ENCODE measurements at regions not wholly inside any gene's neighbourhood (a gene's known extent, or its start where the extent isn't known, plus 50 kb on each side); places are given as distances from the start of the nearest gene placed in this dataset.

DNA sequence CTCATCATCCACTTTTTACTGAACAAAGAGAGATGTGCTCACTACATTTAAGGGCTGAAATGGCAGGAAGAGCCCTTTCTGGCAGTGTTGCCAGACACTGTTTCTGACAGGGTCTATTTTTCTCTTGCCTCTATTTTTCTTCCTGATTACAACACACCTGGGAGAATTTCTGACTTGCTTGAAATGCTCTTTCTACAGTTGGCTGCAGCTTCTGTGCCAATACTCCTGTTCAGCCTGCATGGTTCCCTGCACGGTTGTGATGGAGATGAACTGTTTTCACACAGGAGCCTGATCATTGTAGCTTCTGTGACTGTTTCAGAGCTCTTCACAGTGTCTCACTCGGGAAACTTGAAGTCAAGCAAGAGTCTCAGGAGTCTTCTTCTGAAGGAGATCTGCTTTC is 83.0 kb upstream of the DLG1 start:
- 88% methylated on average over 2 of the region's 2 CpGs for WGBS
- H3K4me3 ChIP-seq (ENCODE audit: low read length in 2 of 2): no peak overlapping the region
- no peaks in the 10 kb centered on the region for H3K4me1 ChIP-seq (ENCODE audit: control insufficient read depth in 2 of 2, insufficient read depth in 2 of 2, low read length in 2 of 2)
- no peak overlapping the region for H3K27ac ChIP-seq (ENCODE audit: low read depth in 1 of 2, low read length in 1 of 2)
- no peak for DNase-seq (ENCODE audit: low read depth in 6 of 9, low spot score in 9 of 9)
- H3K36me3 ChIP-seq (ENCODE audit: control insufficient read depth in 2 of 2, insufficient read depth in 2 of 2, low read length in 1 of 2): no peaks in the 10 kb centered on the region
- H3K9me3 ChIP-seq (ENCODE audit: control insufficient read depth in 2 of 2, insufficient read depth in 1 of 2, low read length in 1 of 2): no peaks in the 10 kb centered on the region
- H3K27me3 ChIP-seq (ENCODE audit: control insufficient read depth in 2 of 2, insufficient read depth in 1 of 2, low read length in 1 of 2): peaks cover 0 to 2% of the 10 kb centered on the region in 2 donors

DNA sequence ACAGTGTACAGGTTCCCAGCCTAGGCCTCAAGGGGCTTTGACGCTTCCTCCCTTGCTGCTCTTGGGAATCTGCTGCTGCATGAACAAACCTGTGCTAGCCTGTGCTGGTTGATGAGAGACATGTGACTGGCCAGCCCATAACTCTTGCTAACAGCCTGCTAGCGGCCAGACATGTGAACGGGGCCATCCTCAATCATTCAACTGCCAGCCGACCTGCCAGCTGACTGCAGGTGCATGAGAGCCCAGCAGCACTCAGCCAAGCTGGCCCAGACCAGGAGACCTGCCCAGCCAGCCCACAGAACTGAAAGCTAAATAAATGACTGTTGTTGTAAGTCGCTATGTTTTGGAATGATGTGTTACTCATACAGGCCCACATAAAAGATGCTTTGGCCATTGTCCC is 82.4 kb upstream of the DLG1 start:
- no peak for DNase-seq (ENCODE audit: low read depth in 6 of 9, low spot score in 9 of 9)
- WGBS: 86% methylated on average over 5 of the region's 5 CpGs

DNA sequence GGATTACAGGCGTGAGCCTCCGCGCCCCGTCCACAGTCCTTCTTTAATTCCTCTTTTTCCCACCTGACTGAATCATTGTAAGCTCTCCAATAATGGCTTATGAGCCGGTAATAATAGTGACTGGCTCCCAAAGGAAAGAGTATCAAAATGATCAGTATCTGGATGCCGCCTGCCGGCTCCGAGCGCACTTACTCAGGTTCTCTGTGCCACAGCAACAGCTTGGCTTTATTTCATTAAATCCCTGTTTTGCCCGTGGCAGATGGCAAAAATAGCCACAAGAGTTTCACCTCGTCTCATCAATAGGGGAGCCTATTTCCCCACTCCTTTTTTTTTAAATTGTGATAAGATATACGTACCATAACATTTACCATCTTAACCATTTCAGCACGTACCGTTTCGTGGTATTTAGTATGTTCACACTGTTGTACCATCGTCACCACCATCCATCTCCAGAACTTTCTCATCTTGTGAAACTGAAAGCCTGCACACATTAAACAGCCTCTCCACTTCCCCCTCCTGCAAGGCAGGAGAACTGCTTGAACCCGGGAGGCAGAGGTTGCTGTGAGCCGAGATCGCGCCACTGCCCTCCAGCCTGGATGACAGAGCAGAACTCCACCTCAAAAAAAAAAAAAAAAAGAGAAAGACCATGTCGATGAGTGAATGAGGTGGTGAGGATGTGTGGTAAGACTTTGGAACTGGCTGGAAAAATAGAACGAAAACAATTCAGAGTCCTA is 80.7 kb upstream of the DLG1 start:
- DNase-seq (ENCODE audit: low read depth in 6 of 9, low spot score in 9 of 9): no peak
- H3K27me3 ChIP-seq (ENCODE audit: control insufficient read depth in 2 of 2, insufficient read depth in 1 of 2, low read length in 1 of 2): peaks cover 0 to 2% of the 10 kb centered on the region in 2 donors
- H3K27ac ChIP-seq (ENCODE audit: low read depth in 1 of 2, low read length in 1 of 2): no peak overlapping the region
- no peak overlapping the region for H3K4me3 ChIP-seq (ENCODE audit: low read length in 2 of 2)
- no peaks in the 10 kb centered on the region for H3K9me3 ChIP-seq (ENCODE audit: control insufficient read depth in 2 of 2, insufficient read depth in 1 of 2, low read length in 1 of 2)
- H3K4me1 ChIP-seq (ENCODE audit: control insufficient read depth in 2 of 2, insufficient read depth in 2 of 2, low read length in 2 of 2): no peaks in the 10 kb centered on the region
- WGBS: 92% methylated on average over 22 of the region's 22 CpGs
- H3K36me3 ChIP-seq (ENCODE audit: control insufficient read depth in 2 of 2, insufficient read depth in 2 of 2, low read length in 1 of 2): no peaks in the 10 kb centered on the region

More for the DNA sequence above, 82.4 kb upstream of the DLG1 start:
- Histone ChIP-seq H3K27ac (ENCODE audit: low read depth in 1 of 2, low read length in 1 of 2) (no peak overlapping the region), H3K4me3 (ENCODE audit: low read length in 2 of 2) (no peak overlapping the region), H3K36me3 (ENCODE audit: control insufficient read depth in 2 of 2, insufficient read depth in 2 of 2, low read length in 1 of 2) (no peaks in the 10 kb centered on the region), H3K4me1 (ENCODE audit: control insufficient read depth in 2 of 2, insufficient read depth in 2 of 2, low read length in 2 of 2) (no peaks in the 10 kb centered on the region), H3K27me3 (ENCODE audit: control insufficient read depth in 2 of 2, insufficient read depth in 1 of 2, low read length in 1 of 2) (peaks cover 0 to 2% of the 10 kb centered on the region in 2 donors), H3K9me3 (ENCODE audit: control insufficient read depth in 2 of 2, insufficient read depth in 1 of 2, low read length in 1 of 2) (no peaks in the 10 kb centered on the region)

DNA sequence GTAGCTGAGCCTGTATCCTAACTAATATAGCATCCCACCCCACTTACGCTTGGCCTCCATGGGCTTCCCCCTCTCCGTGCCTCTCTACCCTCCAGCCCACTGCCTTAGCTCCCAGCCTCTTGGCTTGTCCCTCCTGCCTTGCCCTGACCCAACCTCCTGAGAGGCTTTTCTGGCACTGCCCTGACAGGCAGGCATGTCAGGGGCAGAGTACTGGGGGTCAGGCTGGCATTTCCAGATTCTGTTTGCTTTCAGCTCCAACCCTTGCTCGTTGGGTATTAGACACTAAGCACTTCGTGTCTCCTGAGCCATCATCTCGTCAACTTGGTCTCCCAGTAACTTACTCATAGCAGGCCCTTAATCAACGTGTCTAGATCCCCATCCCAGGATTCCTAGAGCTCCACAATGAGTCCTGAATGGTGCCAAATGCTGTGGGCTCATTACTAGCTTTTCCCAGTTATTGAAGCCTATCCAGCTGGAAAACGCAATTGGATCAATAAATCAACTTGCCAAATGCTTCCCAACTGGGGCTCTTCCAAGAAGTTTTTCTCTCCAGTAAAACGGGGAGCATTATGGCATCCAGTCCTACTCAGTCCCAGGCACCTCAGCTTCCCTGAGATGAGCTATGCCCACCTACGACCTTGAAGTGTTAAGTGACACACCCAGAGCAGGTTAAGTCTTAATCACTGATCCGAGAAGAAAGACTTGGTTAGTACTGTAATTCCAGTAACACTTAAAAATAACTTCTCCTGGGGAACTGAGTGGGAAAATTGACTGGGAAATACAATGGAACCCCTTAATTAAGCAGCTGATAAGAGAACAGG is 78.5 kb upstream of the DLG1 start:
- no peak overlapping the region for H3K4me3 ChIP-seq (ENCODE audit: low read length in 2 of 2)
- H3K27me3 ChIP-seq (ENCODE audit: control insufficient read depth in 2 of 2, insufficient read depth in 1 of 2, low read length in 1 of 2): peaks cover 0 to 4% of the 10 kb centered on the region in 2 donors
- 91% methylated on average over 10 of the region's 10 CpGs for WGBS
- no peaks in the 10 kb centered on the region for H3K9me3 ChIP-seq (ENCODE audit: control insufficient read depth in 2 of 2, insufficient read depth in 1 of 2, low read length in 1 of 2)
- no peak for DNase-seq (ENCODE audit: low read depth in 6 of 9, low spot score in 9 of 9)
- no peak overlapping the region for H3K27ac ChIP-seq (ENCODE audit: low read depth in 1 of 2, low read length in 1 of 2)
- H3K36me3 ChIP-seq (ENCODE audit: control insufficient read depth in 2 of 2, insufficient read depth in 2 of 2, low read length in 1 of 2): no peaks in the 10 kb centered on the region
- H3K4me1 ChIP-seq (ENCODE audit: control insufficient read depth in 2 of 2, insufficient read depth in 2 of 2, low read length in 2 of 2): no peaks in the 10 kb centered on the region

DNA sequence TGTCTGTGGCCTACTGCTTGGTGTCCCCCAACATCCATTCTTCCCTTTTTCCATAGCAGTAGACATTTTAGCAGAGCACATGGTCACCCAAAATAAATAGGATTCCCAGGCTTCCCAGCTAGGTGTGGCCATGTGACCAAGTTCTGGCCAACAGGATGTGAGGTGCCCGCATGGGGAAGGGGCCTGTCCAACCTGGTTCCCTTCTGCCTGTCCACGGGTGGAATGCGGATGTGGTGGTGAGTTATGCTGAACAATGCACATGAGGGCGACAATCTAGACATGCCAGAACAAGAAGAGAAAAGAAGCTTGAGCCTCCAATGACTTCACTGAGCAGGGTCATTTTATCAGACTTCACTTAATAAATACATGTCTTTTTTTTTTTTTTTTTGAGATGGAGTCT is 77.6 kb upstream of the DLG1 start:
- Histone ChIP-seq H3K4me1 (ENCODE audit: control insufficient read depth in 2 of 2, insufficient read depth in 2 of 2, low read length in 2 of 2) (peaks cover 0 to 4% of the 10 kb centered on the region in 2 donors), H3K9me3 (ENCODE audit: control insufficient read depth in 2 of 2, insufficient read depth in 1 of 2, low read length in 1 of 2) (no peaks in the 10 kb centered on the region), H3K27me3 (ENCODE audit: control insufficient read depth in 2 of 2, insufficient read depth in 1 of 2, low read length in 1 of 2) (peaks cover 0 to 4% of the 10 kb centered on the region in 2 donors), H3K36me3 (ENCODE audit: control insufficient read depth in 2 of 2, insufficient read depth in 2 of 2, low read length in 1 of 2) (no peaks in the 10 kb centered on the region), H3K4me3 (ENCODE audit: low read length in 2 of 2) (no peak overlapping the region), H3K27ac (ENCODE audit: low read depth in 1 of 2, low read length in 1 of 2) (no peak overlapping the region)
- no peak for DNase-seq (ENCODE audit: low read depth in 6 of 9, low spot score in 9 of 9)
- WGBS: 92% methylated on average over 4 of the region's 4 CpGs

DNA sequence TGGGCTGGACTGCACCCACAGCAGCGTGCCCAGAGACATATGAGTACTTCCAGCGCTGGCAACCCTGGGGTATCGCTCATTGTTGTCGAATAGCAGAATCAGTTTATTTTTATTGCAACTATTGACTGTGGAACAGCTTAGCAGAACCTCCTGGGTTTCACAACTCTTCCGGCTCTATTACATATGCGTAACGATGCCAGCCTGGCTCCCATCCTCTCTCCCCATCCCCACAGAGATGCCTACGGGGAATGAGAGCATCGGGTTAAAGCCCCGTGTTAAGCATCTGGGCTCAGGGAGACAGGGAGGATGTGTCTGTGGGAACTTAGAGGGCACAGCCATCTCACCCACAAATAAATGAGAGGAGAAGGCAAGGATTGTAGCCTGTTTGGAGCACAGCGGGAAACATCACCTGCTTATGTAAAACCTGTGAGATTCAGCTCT is 76.6 kb upstream of the DLG1 start:
- peaks cover 0 to 4% of the 10 kb centered on the region in 2 donors for H3K27me3 ChIP-seq (ENCODE audit: control insufficient read depth in 2 of 2, insufficient read depth in 1 of 2, low read length in 1 of 2)
- no peak overlapping the region for H3K27ac ChIP-seq (ENCODE audit: low read depth in 1 of 2, low read length in 1 of 2)
- 90% methylated on average over 11 of the region's 11 CpGs for WGBS
- no peaks in the 10 kb centered on the region for H3K9me3 ChIP-seq (ENCODE audit: control insufficient read depth in 2 of 2, insufficient read depth in 1 of 2, low read length in 1 of 2)
- H3K4me3 ChIP-seq (ENCODE audit: low read length in 2 of 2): no peak overlapping the region
- no peak for DNase-seq (ENCODE audit: low read depth in 6 of 9, low spot score in 9 of 9)
- H3K4me1 ChIP-seq (ENCODE audit: control insufficient read depth in 2 of 2, insufficient read depth in 2 of 2, low read length in 2 of 2): peaks cover 0 to 9% of the 10 kb centered on the region in 2 donors
- no peaks in the 10 kb centered on the region for H3K36me3 ChIP-seq (ENCODE audit: control insufficient read depth in 2 of 2, insufficient read depth in 2 of 2, low read length in 1 of 2)

DNA sequence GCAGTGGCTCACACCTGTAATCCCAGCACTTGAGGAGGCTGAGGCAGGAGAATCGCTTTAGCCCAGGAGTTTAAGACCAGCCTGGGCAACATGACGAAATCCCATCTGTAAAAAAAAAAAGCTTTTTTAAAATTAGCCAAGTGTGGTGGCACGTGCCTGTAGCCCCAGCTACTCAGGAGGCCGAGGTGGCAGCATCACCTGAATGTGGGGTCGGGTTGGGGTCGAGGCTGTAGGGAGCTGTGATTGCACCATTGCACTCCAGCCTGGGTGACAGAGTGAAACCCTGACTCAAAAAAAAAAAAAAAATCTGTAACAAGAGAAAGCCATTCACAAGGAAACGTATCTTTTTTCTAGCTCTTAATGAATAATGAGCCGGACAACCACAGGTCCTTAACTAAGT is 74.7 kb upstream of the DLG1 start:
- peaks cover 0 to 9% of the 10 kb centered on the region in 2 donors for H3K4me1 ChIP-seq (ENCODE audit: control insufficient read depth in 2 of 2, insufficient read depth in 2 of 2, low read length in 2 of 2)

DNA sequence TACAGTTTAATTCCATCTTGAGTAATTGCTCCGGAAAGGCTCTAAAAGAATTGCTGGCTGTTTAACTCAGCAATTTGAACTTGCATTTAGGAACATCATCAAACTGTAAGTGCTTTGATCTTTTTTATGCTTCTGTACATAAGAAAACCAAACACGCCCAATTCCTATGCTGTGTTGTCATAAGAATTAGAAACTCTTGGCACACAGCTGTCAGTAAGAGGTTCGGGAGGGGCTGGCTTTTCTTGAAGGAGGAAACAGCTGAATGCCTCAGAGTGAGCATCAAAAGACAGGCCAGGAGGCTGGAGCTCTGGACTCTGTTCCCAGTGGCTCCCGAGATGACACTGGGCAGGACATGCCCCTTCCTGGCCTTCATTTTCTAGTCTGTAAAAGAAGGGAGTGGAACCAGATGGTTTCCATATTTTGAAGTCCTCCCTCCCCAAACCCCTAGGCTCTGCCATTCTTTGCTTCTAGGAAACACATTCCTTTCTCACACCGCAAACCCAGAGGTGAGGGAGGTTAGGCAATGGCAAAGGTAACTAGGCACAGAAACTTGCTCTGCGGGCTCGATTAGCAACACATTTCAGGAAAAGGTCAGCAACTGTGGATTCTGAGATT is 73.7 kb upstream of the DLG1 start:
- WGBS: 77% methylated on average over 7 of the region's 7 CpGs
- H3K36me3 ChIP-seq (ENCODE audit: control insufficient read depth in 2 of 2, insufficient read depth in 2 of 2, low read length in 1 of 2): no peaks in the 10 kb centered on the region
- no peak for DNase-seq (ENCODE audit: low read depth in 6 of 9, low spot score in 9 of 9)
- H3K9me3 ChIP-seq (ENCODE audit: control insufficient read depth in 2 of 2, insufficient read depth in 1 of 2, low read length in 1 of 2): no peaks in the 10 kb centered on the region
- H3K27me3 ChIP-seq (ENCODE audit: control insufficient read depth in 2 of 2, insufficient read depth in 1 of 2, low read length in 1 of 2): peaks cover 0 to 2% of the 10 kb centered on the region in 2 donors
- peaks cover 0 to 9% of the 10 kb centered on the region in 2 donors for H3K4me1 ChIP-seq (ENCODE audit: control insufficient read depth in 2 of 2, insufficient read depth in 2 of 2, low read length in 2 of 2)
- no peak overlapping the region for H3K4me3 ChIP-seq (ENCODE audit: low read length in 2 of 2)
- H3K27ac ChIP-seq (ENCODE audit: low read depth in 1 of 2, low read length in 1 of 2): peak overlapping the region in 1 of 2 donors; percentile 2

More for the DNA sequence above, 74.7 kb upstream of the DLG1 start:
- Histone ChIP-seq H3K4me3 (ENCODE audit: low read length in 2 of 2) (no peak overlapping the region), H3K27ac (ENCODE audit: low read depth in 1 of 2, low read length in 1 of 2) (no peak overlapping the region), H3K9me3 (ENCODE audit: control insufficient read depth in 2 of 2, insufficient read depth in 1 of 2, low read length in 1 of 2) (no peaks in the 10 kb centered on the region), H3K36me3 (ENCODE audit: control insufficient read depth in 2 of 2, insufficient read depth in 2 of 2, low read length in 1 of 2) (no peaks in the 10 kb centered on the region), H3K27me3 (ENCODE audit: control insufficient read depth in 2 of 2, insufficient read depth in 1 of 2, low read length in 1 of 2) (peaks cover 0 to 2% of the 10 kb centered on the region in 2 donors)
- DNase-seq (ENCODE audit: low read depth in 6 of 9, low spot score in 9 of 9): no peak
- WGBS: 93% methylated on average over 8 of the region's 8 CpGs

DNA sequence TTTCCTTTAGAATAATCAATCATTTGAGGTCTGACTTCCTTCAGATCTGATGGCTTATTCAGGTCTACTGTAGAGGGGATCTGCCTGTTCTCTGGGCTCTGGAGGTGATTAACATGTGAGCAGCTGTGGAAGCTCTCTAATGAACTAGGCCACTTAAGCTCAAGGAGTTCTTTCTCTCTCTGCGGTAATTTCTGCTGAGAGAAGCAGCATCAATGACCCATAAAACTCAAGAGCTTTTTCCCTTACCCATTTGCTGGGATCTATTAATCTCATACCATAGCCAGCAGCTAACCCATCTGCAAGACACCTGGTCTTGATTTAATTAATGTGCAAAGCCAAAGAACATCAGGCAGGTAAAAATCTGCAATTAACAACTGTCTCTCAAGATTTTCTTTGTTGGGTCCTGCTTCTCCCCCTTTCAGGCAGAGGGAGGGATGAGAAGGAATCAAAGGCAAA is 73.2 kb upstream of the DLG1 start:
- Histone ChIP-seq H3K9me3 (ENCODE audit: control insufficient read depth in 2 of 2, insufficient read depth in 1 of 2, low read length in 1 of 2) (no peaks in the 10 kb centered on the region), H3K4me3 (ENCODE audit: low read length in 2 of 2) (no peak overlapping the region), H3K27ac (ENCODE audit: low read depth in 1 of 2, low read length in 1 of 2) (no peak overlapping the region), H3K4me1 (ENCODE audit: control insufficient read depth in 2 of 2, insufficient read depth in 2 of 2, low read length in 2 of 2) (peaks cover 0 to 9% of the 10 kb centered on the region in 2 donors), H3K36me3 (ENCODE audit: control insufficient read depth in 2 of 2, insufficient read depth in 2 of 2, low read length in 1 of 2) (no peaks in the 10 kb centered on the region), H3K27me3 (ENCODE audit: control insufficient read depth in 2 of 2, insufficient read depth in 1 of 2, low read length in 1 of 2) (peaks cover 0 to 2% of the 10 kb centered on the region in 2 donors)
- no peak for DNase-seq (ENCODE audit: low read depth in 6 of 9, low spot score in 9 of 9)
- WGBS: 84% methylated on average over 1 of the region's 1 CpG
